ENCODE measurements at regions not wholly inside any gene's neighbourhood (a gene's known extent, or its start where the extent isn't known, plus 50 kb on each side); places are given as distances from the start of the nearest gene placed in this dataset.

DNA sequence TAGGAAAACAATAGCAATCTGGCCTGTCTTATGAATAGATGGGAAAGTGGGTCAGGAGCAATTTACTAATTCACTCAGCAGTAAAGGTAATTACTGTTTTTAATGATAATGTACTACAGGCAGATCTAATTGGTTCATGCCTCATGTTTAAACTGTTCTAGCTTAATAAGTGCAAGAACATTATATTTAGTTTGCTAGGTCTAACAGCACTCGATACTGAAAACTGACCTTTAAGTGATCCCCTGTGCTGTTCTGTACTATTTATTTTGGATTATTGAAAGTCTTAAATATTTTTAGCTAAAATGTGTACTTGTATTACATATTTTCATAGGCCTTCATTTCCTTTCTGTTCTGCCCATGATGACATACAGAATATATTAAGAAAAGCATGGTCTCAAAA, 998.0 kb upstream of the GJE1 start:
- no peak overlapping the region for H3K4me3 ChIP-seq (ENCODE audit: low read depth, low read length)
- no peak for TF ChIP-seq CTCF (IDR thresholded peaks at IDR 0.05; ENCODE audit: insufficient read depth, low read depth, low read length, missing control alignments)
- DNase-seq (ENCODE audit: low read depth), result no peak

GRCh38 chr6:141133836-141134235, 998.9 kb upstream of the GJE1 start:
- no peak for TF ChIP-seq CTCF (IDR thresholded peaks at IDR 0.05; ENCODE audit: insufficient read depth, low read depth, low read length, missing control alignments)
- H3K4me3 ChIP-seq (ENCODE audit: low read depth, low read length), result no peak overlapping the region
- DNase-seq (ENCODE audit: low read depth), result no peak

DNA sequence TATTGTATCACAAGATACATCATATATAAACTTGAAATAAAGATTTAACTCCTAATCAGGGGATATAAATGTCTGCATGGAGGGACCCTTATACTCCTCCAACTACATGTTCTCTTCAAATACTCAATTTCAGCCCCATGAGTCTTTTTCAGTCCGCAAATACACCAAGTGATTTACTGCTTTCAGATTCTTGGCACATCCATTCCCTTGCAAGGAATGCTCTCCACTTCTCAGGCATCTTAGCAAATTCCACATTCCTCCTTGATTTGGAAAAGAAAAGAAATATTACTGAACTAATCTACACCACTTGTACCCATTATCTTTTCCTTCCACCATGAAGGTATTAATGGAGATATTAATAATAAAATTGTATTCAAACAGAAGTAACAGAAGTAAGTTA, 999.4 kb upstream of the GJE1 start:
- no peak for TF ChIP-seq CTCF (IDR thresholded peaks at IDR 0.05; ENCODE audit: insufficient read depth, low read depth, low read length, missing control alignments)
- H3K4me3 ChIP-seq (ENCODE audit: low read depth, low read length), result no peak overlapping the region
- DNase-seq (ENCODE audit: low read depth), result no peak

DNA sequence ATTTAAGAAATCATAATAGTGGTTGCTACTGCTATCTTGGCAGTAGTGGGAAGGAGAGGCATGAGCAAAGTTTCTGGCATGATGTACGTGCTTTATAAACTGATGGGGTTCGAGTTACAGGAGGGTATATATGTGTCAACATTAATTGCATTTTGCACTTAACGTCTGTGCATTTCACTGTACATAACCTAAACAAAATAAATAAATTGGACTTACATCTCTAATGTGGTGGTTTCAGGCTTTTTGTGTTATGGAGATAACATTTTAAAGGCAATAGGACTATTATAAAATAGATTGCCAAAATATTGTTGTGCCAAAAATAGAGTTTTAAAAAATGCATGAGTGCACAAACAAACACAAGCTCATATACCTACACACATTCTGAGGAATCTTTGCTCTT, 1001.1 kb upstream of the GJE1 start:
- H3K4me3 ChIP-seq (ENCODE audit: low read depth, low read length), result no peak overlapping the region
- DNase-seq (ENCODE audit: low read depth), result no peak
- no peak for TF ChIP-seq CTCF (IDR thresholded peaks at IDR 0.05; ENCODE audit: insufficient read depth, low read depth, low read length, missing control alignments)

- no peak for DNase-seq (ENCODE audit: low read depth)
- no peak overlapping the region for H3K4me3 ChIP-seq (ENCODE audit: low read depth, low read length)
- no peak for TF ChIP-seq CTCF (IDR thresholded peaks at IDR 0.05; ENCODE audit: insufficient read depth, low read depth, low read length, missing control alignments)
These were observed 1009.2 kb upstream of the GJE1 start for GRCh38 chr6:141123497-141123896.

GRCh38 chr6:141123049-141123448, 1009.7 kb upstream of the GJE1 start:
- H3K4me3 ChIP-seq (ENCODE audit: low read depth, low read length), result no peak overlapping the region
- TF ChIP-seq CTCF (IDR thresholded peaks at IDR 0.05; ENCODE audit: insufficient read depth, low read depth, low read length, missing control alignments), result no peak
- DNase-seq (ENCODE audit: low read depth), result no peak

DNA sequence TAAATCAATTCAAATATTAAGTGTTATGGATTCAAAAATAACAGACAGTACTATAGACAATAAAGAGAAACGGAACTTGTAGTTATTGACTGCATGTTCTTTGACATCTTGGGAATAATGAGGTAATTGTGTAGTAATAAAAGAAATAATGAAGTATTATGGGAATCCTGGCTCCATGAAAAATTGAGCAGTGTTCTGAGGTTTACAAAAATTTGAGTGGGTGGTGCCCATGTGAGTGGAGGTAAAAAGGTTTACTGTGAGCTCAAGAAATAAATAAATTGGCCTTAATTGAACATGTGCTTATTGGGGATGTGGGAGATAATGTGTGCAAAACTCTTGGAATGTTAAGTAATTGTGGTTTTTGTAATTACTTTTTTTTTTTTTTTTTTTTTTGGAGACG, 1013.7 kb upstream of the GJE1 start:
- no peak for DNase-seq (ENCODE audit: low read depth)
- TF ChIP-seq CTCF (IDR thresholded peaks at IDR 0.05; ENCODE audit: insufficient read depth, low read depth, low read length, missing control alignments), result no peak
- H3K4me3 ChIP-seq (ENCODE audit: low read depth, low read length), result no peak overlapping the region

Data from GM12865 (cell line).